Common myeloid progenitor, CD34-positive (primary cell): ENCODE measurements at regions not wholly inside any gene's neighbourhood (a gene's known extent, or its start where the extent isn't known, plus 50 kb on each side); places are given as distances from the start of the nearest gene placed in this dataset.

Source experiments
- CTCF ChIA-PET: fragments of 350-600 bp; sonication (Branson Sonifier 250); formaldehyde crosslinking; loops from one replicate; lab custom pipeline; 2021; ENCODE audit warnings: antibody characterized with exemption; lab: Charles Lee
- POLR2A ChIA-PET: fragments of 350-600 bp; sonication (Branson Sonifier 250); formaldehyde crosslinking; loops from one replicate; lab custom pipeline; 2021; ENCODE audit warnings: antibody characterized with exemption; lab: Charles Lee
- DNase-seq, 3 donors: peaks; one replicate each; pipeline versions ENCODE4 v3.0.0 to v3.0.0-alpha.2; 2013
- H3K27ac ChIP-seq, 2 experiments: 1 replicate in 1 of 2; 2 replicates in 1 of 2; pipeline ENCODE4 v1.7.0; 2013; ENCODE audit warnings: inconsistent platforms in 2 of 2, low read length in 2 of 2, mild to moderate bottlenecking in 2 of 2, low read depth in 1 of 2, moderate library complexity in 1 of 2; ENCODE audit not compliant: severe bottlenecking in 2 of 2, insufficient read depth in 1 of 2, poor library complexity in 1 of 2
- H3K27me3 ChIP-seq, 5 experiments: replicated peaks in 2 of 5; 1 replicate in 3 of 5; 2 replicates in 2 of 5; pipeline versions ENCODE4 v1.6.1 to v1.7.0; 2013; ENCODE audit warnings: low read length in 4 of 5, mild to moderate bottlenecking in 2 of 5, moderate library complexity in 2 of 5, inconsistent platforms in 1 of 5; ENCODE audit not compliant: insufficient read depth in 5 of 5, control insufficient read depth in 4 of 5
- H3K36me3 ChIP-seq, 4 experiments: 1 replicate in 2 of 4; 2 replicates in 2 of 4; pipeline versions ENCODE4 v1.6.1 to v1.7.0; 2013; ENCODE audit warnings: low read length in 3 of 4, control low read depth in 1 of 4, mild to moderate bottlenecking in 1 of 4; ENCODE audit not compliant: control insufficient read depth in 4 of 4, insufficient read depth in 4 of 4
- H3K4me1 ChIP-seq, 4 experiments: 1 replicate in 3 of 4; 2 replicates in 1 of 4; pipeline versions ENCODE4 v1.6.1 to v1.7.1; 2013; ENCODE audit warnings: low read length in 3 of 4, mild to moderate bottlenecking in 3 of 4, control low read depth in 1 of 4, inconsistent platforms in 1 of 4, moderate library complexity in 1 of 4; ENCODE audit not compliant: control insufficient read depth in 4 of 4, insufficient read depth in 4 of 4; ENCODE audit errors: control extremely low read depth in 1 of 4
- H3K4me3 ChIP-seq, 7 experiments: 1 replicate in 4 of 7; 2 replicates in 3 of 7; pipeline versions ENCODE4 v1.5.1 to v1.7.0; 2013; ENCODE audit warnings: mild to moderate bottlenecking in 7 of 7, low read length in 6 of 7, moderate library complexity in 6 of 7, inconsistent platforms in 2 of 7, low read depth in 2 of 7, control low read depth in 1 of 7; ENCODE audit not compliant: insufficient read depth in 4 of 7, control insufficient read depth in 1 of 7; ENCODE audit errors: extremely low read depth in 1 of 7
- H3K9me3 ChIP-seq, 5 experiments: 1 replicate in 4 of 5; 2 replicates in 1 of 5; pipeline versions ENCODE4 v1.6.1 to v1.7.1; 2013; ENCODE audit warnings: low read length in 4 of 5, mild to moderate bottlenecking in 2 of 5, inconsistent platforms in 1 of 5, low read depth in 1 of 5, moderate library complexity in 1 of 5; ENCODE audit not compliant: control insufficient read depth in 4 of 5, insufficient read depth in 2 of 5; ENCODE audit errors: control extremely low read depth in 1 of 5
- WGBS: methylation state at CpG from one replicate; pipeline ENCODE4 v1.1.5; 2013; ENCODE audit not compliant: insufficient coverage; 5-methylcytosine and 5-hydroxymethylcytosine counted together

GRCh38 chrX:39556056-39556455 lies 541.7 kb downstream of the BCOR start:
- H3K4me1 ChIP-seq, result no peaks in the 10 kb centered on the region
- no peak for DNase-seq
- ChIA-PET CTCF (no interaction called here), POLR2A (no interaction called here)
- peaks cover 0 to 1% (median 0%) of the 10 kb centered on the region in 5 experiments for H3K27me3 ChIP-seq
- H3K27ac ChIP-seq, result no peak overlapping the region
- no peak overlapping the region for H3K4me3 ChIP-seq
- H3K36me3 ChIP-seq, result no peaks in the 10 kb centered on the region
- 82% methylated on average over 3 of the region's 3 CpGs for WGBS
- peaks cover 0 to 3% (median 0%) of the 10 kb centered on the region in 5 experiments for H3K9me3 ChIP-seq

- Histone ChIP-seq H3K27me3 (peaks cover 0 to 2% (median 0%) of the 10 kb centered on the region in 5 experiments), H3K9me3 (no peaks in the 10 kb centered on the region), H3K4me3 (no peak overlapping the region), H3K4me1 (no peaks in the 10 kb centered on the region), H3K36me3 (no peaks in the 10 kb centered on the region), H3K27ac (no peak overlapping the region)
- CTCF ChIA-PET, result no interaction called here
- no peak for DNase-seq
- 94% methylated on average over 2 of the region's 4 CpGs for WGBS
- POLR2A ChIA-PET, result interaction anchor here (0.7 kb wide), 1 partner anchor 57 kb away, joined by 3 read pairs; no protein-coding TSS in a partner anchor
These were observed 538.5 kb downstream of the BCOR start for GRCh38 chrX:39559229-39559628.

- 90% methylated on average over 11 of the region's 12 CpGs for WGBS
- no peak for DNase-seq
- Histone ChIP-seq H3K4me3 (no peak overlapping the region), H3K27me3 (peaks cover 0 to 2% (median 0%) of the 10 kb centered on the region in 5 experiments), H3K36me3 (no peaks in the 10 kb centered on the region), H3K9me3 (no peaks in the 10 kb centered on the region), H3K27ac (no peak overlapping the region), H3K4me1 (no peaks in the 10 kb centered on the region)
- ChIA-PET POLR2A (no interaction called here), CTCF (no interaction called here)
These were observed 537.5 kb downstream of the BCOR start for GRCh38 chrX:39560271-39560670.

- no peaks in the 10 kb centered on the region for H3K4me1 ChIP-seq
- peaks cover 0 to 1% (median 0%) of the 10 kb centered on the region in 5 experiments for H3K9me3 ChIP-seq
- peaks cover 0 to 8% (median 0%) of the 10 kb centered on the region in 5 experiments for H3K27me3 ChIP-seq
- no peak overlapping the region for H3K4me3 ChIP-seq
- POLR2A ChIA-PET, result no interaction called here
- H3K36me3 ChIP-seq, result no peaks in the 10 kb centered on the region
- no peak overlapping the region for H3K27ac ChIP-seq
- CTCF ChIA-PET, result interaction anchor here (2.1 kb wide), 1 partner anchor 32 kb away, joined by 4 read pairs; no protein-coding TSS in a partner anchor
- DNase-seq, result no peak
These were observed 534.6 kb downstream of the BCOR start for GRCh38 chrX:39563178-39563577.

- Histone ChIP-seq H3K9me3 (peaks cover 0 to 1% (median 0%) of the 10 kb centered on the region in 5 experiments), H3K27ac (no peak overlapping the region), H3K36me3 (no peaks in the 10 kb centered on the region), H3K4me3 (no peak overlapping the region), H3K4me1 (no peaks in the 10 kb centered on the region), H3K27me3 (peaks cover 0 to 8% (median 0%) of the 10 kb centered on the region in 5 experiments)
- DNase-seq, result no peak
- CTCF ChIA-PET, result interaction anchor here (2.1 kb wide), 1 partner anchor 30 kb away, joined by 4 read pairs; no protein-coding TSS in a partner anchor
- POLR2A ChIA-PET, result no interaction called here
- 100% methylated on average over 1 of the region's 3 CpGs for WGBS
These were observed 533.0 kb downstream of the BCOR start for GRCh38 chrX:39564751-39565150.

- POLR2A ChIA-PET, result no interaction called here
- CTCF ChIA-PET, result interaction anchor here (0.6 kb wide), 1 partner anchor 8 kb away, joined by 3 read pairs; no protein-coding TSS in a partner anchor
- Histone ChIP-seq H3K9me3 (no peaks in the 10 kb centered on the region), H3K27me3 (peaks cover 0 to 19% (median 0%) of the 10 kb centered on the region in 5 experiments), H3K36me3 (no peaks in the 10 kb centered on the region), H3K27ac (no peak overlapping the region), H3K4me1 (peaks cover 0 to 18% (median 10%) of the 10 kb centered on the region in 4 experiments), H3K4me3 (no peak overlapping the region)
- DNase-seq, result no peak
- 94% methylated on average over 2 of the region's 3 CpGs for WGBS
These were observed 523.6 kb downstream of the BCOR start for GRCh38 chrX:39574178-39574577.

- Histone ChIP-seq H3K27ac (no peak overlapping the region), H3K9me3 (no peaks in the 10 kb centered on the region), H3K27me3 (peaks cover 0 to 17% (median 0%) of the 10 kb centered on the region in 5 experiments), H3K4me3 (no peak overlapping the region), H3K36me3 (no peaks in the 10 kb centered on the region), H3K4me1 (peaks cover 0 to 18% (median 10%) of the 10 kb centered on the region in 4 experiments)
- ChIA-PET CTCF (no interaction called here), POLR2A (interaction anchor here (0.5 kb wide), 1 partner anchor 611 kb away, joined by 6 read pairs; no protein-coding TSS in a partner anchor)
- 79% methylated on average over 28 of the region's 28 CpGs for WGBS
- no peak for DNase-seq
These were observed 521.5 kb downstream of the BCOR start for GRCh38 chrX:39576041-39576872.
